Hematopoietic multipotent progenitor cell treated with erythropoietin and hydrocortisone succinate and interleukin-3 and kit ligand, for 17 days (in vitro differentiated cells): ENCODE measurements at regions not wholly inside any gene's neighbourhood (a gene's known extent, or its start where the extent isn't known, plus 50 kb on each side); places are given as distances from the start of the nearest gene placed in this dataset.

ENCODE experiments used
- DNase-seq: peaks from one replicate; pipeline ENCODE4 v3.0.0-alpha.2; 2015; ENCODE audit warnings: low spot score

DNA sequence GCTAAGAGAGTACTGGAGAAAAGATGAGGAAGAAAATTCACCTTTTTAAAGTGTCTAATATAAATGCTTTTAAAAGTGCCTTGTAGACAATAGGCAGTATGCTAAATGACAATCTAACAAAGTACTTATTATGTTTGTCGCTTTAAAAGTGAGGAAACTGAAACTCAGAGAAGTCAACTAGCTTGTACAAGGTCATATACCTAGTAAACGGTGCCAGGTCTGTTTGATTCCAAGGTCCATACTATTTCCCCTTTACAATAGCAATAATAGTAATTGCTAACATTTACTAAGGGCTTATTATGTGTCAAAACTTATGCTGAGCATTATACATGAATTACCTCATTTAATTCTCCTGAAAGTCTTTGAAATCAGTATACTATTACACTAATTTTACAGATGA lies 328.6 kb upstream of the SLC24A2 start:
- DNase-seq = no peak

- DNase-seq = no peak
These were observed 326.1 kb upstream of the SLC24A2 start for GRCh38 chr9:20114974-20115373.

- DNase-seq = no peak
These were observed 323.5 kb upstream of the SLC24A2 start for GRCh38 chr9:20112205-20112783.

GRCh38 chr9:20111173-20111843 lies 322.5 kb upstream of the SLC24A2 start:
- no peak for DNase-seq

GRCh38 chr9:20095430-20096092 lies 306.7 kb upstream of the SLC24A2 start:
- no peak for DNase-seq

GRCh38 chr9:20092561-20092960 lies 303.7 kb upstream of the SLC24A2 start:
- DNase-seq = no peak

- DNase-seq = no peak
These were observed 298.6 kb upstream of the SLC24A2 start for GRCh38 chr9:20087481-20087880.

DNA sequence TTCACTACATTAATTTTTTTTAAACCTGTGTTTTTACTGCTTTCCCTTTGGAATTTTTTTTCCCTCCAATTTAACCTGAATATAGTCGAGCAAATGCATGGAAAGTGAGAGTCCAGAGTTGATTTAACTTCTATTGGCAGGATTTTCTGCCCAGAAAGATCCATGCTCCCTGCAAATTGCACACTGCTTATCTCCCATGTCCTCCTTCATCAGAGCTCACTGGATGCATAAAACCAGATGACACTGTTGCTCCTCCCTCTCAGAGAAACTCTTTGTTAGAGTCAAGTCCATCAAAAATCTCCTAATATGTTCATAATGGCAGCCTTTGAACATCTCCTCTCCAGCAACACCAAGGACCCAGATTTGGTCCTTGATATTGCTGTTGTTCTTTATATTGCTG lies 297.0 kb upstream of the SLC24A2 start:
- DNase-seq = no peak

GRCh38 chr9:20084125-20084524 lies 295.3 kb upstream of the SLC24A2 start:
- no peak for DNase-seq

- DNase-seq = no peak
These were observed 294.6 kb upstream of the SLC24A2 start for GRCh38 chr9:20083390-20083789.

DNA sequence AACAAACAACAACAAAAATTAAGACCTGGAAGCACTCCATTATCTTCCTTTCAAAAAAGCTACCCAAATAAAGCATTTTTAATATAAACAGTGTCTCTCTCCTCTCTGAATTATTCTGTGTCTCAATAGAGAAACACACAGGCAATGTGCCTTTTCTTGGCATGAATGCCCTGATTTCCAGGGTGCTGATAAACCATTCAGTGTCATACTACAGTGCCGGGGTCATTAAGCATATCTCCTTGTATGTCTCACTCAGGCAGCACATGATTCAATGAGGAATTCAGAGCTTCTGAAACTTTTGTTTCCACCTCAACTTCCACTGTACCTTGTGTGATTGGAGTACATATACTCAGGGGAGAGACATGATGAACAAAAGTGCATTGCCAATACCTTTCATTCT lies 294.0 kb upstream of the SLC24A2 start:
- DNase-seq = no peak

- no peak for DNase-seq
These were observed 293.6 kb upstream of the SLC24A2 start for GRCh38 chr9:20082406-20082805.

DNA sequence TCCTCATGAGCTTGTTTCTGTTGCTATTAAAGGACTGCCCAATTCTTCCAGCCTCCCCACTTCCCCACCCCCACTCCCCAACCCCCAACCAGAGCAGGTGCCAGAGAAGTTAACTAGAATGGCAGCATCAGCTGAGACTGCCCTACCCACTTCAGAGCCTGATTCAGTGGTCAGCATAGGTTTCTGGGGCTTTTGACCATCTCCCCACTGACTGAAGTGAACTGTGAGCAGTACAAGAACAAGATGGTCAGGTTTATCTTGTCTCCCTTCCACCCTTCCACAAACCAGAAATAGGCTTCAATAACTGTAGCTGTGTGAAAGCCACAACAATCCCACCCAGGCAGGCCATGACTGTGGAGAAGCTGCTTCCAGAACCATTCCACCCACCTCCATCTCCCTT lies 289.4 kb upstream of the SLC24A2 start:
- no peak for DNase-seq

GRCh38 chr9:20074291-20074690 lies 285.5 kb upstream of the SLC24A2 start:
- DNase-seq = no peak

- DNase-seq = no peak
These were observed 281.5 kb upstream of the SLC24A2 start for GRCh38 chr9:20070336-20070735.

DNA sequence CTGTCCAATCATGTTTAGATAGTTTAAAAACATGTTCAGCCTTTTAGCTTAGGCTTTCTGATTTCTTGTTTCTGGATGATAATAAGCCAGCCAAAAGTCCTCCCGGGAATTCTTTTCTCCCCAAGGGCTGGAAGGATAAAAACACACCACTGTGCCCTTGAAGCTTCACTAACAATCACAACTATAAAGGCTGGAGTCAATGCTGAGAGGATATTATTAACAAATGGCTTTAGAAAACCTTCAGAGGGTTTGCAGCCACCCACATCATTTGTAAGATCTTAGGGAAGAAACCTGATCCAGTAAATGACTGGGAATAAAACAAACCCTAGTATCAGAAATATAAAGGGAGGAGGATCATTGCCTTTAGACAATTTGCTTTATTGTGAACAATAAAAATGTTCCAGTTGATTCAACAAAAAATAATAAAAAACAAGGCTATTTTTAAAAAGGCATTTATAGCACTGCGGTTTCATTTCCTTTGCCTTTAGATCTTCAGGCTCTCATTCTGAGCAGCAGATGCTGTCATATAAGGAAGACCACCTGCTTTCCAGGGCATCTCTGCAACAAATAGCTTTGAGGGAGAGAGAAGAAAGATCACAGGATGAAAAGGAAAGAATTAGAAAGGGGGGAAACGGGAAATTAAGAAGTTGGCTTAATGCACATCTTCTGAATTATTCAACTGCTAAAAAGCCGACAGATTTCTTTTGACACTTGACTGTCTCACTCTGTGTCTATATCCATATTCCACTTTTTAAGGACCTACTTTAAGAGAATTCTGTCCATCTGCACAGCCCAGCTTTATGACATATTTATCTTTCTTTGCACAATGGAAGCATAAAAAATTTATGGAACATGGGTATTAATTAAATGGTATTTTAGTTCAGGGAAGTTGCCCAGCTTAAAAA lies 277.2 kb upstream of the SLC24A2 start:
- DNase-seq = no peak

GRCh38 chr9:20065046-20065445 lies 276.2 kb upstream of the SLC24A2 start:
- no peak for DNase-seq

DNA sequence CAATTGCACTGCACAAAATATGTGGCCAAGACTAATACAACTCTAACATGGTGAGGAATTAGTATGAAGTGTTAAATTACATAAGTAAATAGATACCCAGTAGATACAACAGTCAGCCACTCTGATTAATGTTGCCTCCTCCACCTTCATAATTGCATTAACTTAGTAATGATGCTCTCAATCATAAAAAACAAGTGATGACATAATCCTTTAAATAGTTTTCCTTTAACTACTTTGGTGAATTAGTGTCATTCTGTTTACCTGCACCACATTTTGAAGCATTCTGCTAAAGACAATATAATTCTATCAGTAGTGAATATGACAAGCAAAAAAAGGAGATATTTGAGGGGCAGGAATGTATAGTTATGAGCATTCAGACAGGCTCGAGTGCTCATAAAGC lies 265.9 kb upstream of the SLC24A2 start:
- no peak for DNase-seq

DNA sequence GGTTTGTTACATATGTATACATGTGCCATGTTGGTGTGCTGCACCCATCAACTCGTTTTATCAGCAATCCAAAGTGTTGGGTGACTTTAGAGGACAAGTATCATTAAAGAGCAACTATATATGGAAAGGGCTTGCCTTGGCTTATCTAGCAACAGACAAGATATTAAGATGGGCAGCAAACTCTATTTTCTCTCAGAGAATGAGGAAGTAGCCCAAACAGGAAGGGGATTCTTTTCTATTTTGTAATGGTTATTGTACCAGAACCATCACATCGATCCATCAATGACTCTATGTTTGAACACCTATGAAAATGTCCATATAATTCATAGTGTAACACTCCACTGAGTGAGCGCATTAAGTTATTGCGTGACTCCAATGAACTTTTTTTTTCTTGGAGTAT lies 260.1 kb upstream of the SLC24A2 start:
- no peak for DNase-seq

GRCh38 chr9:20048437-20048836 lies 259.6 kb upstream of the SLC24A2 start:
- no peak for DNase-seq

DNA sequence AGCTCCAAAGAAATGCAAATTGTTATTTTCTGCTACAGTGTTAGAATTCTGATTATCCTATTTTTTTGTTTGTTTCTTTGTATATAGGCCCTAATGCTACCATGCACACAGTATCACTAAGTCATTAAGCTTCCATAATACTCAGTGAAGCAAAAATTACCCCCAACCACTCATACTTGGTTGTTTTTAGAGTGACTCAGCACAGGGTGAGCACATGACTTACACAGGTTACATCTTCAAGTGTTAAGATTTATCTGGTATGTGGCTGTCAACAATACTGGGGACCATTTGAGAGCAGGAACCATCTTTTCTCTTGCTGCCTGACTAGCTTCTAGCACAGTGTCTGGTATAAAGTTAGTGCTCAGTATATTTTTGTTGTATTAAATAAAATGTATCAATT lies 255.8 kb upstream of the SLC24A2 start:
- DNase-seq = no peak

DNA sequence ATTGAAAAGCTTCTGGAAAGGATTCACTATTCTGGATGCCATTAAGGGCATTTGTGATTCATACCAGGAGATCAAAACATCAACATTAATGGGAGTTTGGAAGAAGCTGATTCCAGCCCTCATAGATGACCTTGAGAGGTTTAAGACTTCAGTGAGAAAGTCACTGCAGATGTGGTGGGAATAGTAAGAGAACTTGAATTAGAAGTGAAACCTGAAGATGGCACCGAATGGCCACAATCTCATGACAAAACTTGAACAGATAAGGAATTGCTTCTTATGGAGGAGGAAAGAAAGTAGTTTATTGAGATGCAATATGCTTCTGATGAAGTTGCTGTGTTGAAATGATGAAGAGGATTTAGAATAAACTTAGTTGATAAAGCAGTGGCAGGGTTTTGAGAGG lies 254.6 kb upstream of the SLC24A2 start:
- DNase-seq = no peak

GRCh38 chr9:20043035-20043434 lies 254.2 kb upstream of the SLC24A2 start:
- DNase-seq = no peak
